ENCODE measurements at regions not wholly inside any gene's neighbourhood (a gene's known extent, or its start where the extent isn't known, plus 50 kb on each side); places are given as distances from the start of the nearest gene placed in this dataset.

GRCh38 chr9:28264368-28264767 lies 691.1 kb upstream of the C9orf72 start:
- TF ChIP-seq POLR2AphosphoS2 (IDR thresholded peaks at IDR 0.05; ENCODE audit: low read depth, low read length) (no peak), CTCF (IDR thresholded peaks at IDR 0.05 in 2 of 3, conservative IDR thresholded peaks at IDR 0.05 in 1 of 3; ENCODE audit: control insufficient read depth in 2 of 3, extremely low read depth in 1 of 3, insufficient read depth in 1 of 3, low read depth in 3 of 3, low read length in 3 of 3) (no peak), PKNOX1 (IDR thresholded peaks at IDR 0.05) (no peak), SP1 (IDR thresholded peaks at IDR 0.05; ENCODE audit: low read depth, low read length) (no peak), ZNF24 (IDR thresholded peaks at IDR 0.05) (no peak), RFX5 (IDR thresholded peaks at IDR 0.05; ENCODE audit: low read depth, low read length) (no peak), FOS (IDR thresholded peaks at IDR 0.05; ENCODE audit: borderline replicate concordance, extremely low read depth, insufficient read length) (no peak), JUND (IDR thresholded peaks at IDR 0.05; ENCODE audit: low read depth, low read length) (no peak), SIN3A (IDR thresholded peaks at IDR 0.05; ENCODE audit: low read depth, low read length) (no peak), EZH2 (IDR thresholded peaks at IDR 0.05; ENCODE audit: borderline replicate concordance, control insufficient read depth, low read depth, low read length) (no peak), REST (IDR thresholded peaks at IDR 0.05; ENCODE audit: low read depth, low read length) (no peak), NRF1 (conservative IDR thresholded peaks at IDR 0.05; ENCODE audit: low read depth, low read length) (no peak)
